NCI-H460 (cell line): ENCODE measurements at regions not wholly inside any gene's neighbourhood (a gene's known extent, or its start where the extent isn't known, plus 50 kb on each side); places are given as distances from the start of the nearest gene placed in this dataset.

Experiments
- DNase-seq: peaks from one replicate; pipeline ENCODE4 v3.0.0-alpha.2; 2016; ENCODE audit warnings: low read depth; ENCODE audit errors: extremely low read depth

GRCh38 chr13:21757763-21758162 is 86.9 kb downstream of the FGF9 start:
- DNase-seq, result no peak

DNA sequence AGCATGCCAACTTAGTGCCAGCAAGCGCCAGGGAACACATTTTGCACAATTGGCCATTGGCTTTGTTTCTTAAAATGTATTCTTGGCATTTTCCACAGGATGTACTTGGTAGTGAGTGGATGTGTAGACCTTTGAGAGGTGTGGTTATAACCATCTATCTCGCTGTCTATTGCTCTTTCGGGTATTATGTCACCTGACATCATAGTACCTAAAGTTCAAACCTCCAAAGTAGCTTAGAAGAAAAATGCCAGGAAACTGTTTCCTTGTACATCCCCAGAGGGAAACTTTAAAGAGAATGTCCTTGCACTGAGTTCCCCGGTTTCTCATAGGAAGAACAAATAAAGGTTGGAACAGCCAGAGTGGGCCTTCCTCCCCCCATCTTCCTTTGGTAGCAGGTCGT is 87.6 kb downstream of the FGF9 start:
- DNase-seq, result no peak

DNA sequence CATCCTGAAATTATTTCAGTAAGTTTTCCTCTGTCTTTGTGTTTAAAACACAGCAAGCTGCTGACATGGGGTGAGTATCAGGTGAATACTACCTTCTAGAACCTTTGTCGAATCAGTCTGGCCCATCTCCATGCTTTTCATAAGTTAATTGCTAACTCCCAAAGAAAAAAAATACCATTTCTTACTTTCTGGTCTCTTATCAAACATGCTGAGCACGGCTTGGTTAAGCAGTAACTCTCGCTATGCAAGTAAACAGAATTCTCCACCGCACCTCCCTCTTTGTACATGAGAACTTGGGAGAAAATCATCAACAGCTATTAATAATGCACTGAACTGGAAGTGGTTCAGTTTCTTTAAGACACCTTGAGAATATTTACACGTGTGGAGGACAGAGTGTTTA is 88.6 kb downstream of the FGF9 start:
- DNase-seq, result no peak

- no peak for DNase-seq
These were observed 89.0 kb downstream of the FGF9 start for GRCh38 chr13:21759911-21760310.

- DNase-seq, result no peak
These were observed 90.9 kb downstream of the FGF9 start for GRCh38 chr13:21761770-21762169.

- DNase-seq, result no peak
These were observed 91.6 kb downstream of the FGF9 start for GRCh38 chr13:21762512-21762911.

DNA sequence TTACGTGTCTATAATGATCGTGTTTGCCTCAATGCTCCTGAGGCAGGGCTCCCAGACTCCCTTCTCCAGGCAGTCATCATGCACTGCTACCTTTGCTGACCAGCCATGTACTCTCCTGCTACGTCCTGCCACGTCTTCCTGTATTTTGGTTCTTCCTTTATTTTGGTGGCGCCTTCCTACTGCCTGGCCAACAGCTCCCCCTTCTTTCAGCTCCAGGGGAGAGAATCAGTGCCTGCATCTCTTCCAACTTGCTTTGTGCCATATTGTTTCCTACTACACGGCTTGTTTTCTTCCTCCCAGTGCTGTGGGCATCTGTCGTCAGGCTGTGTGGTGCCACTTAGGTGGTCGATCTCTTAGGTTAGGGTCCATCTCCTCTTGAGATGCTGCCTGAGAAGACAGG is 96.2 kb downstream of the FGF9 start:
- no peak for DNase-seq

DNA sequence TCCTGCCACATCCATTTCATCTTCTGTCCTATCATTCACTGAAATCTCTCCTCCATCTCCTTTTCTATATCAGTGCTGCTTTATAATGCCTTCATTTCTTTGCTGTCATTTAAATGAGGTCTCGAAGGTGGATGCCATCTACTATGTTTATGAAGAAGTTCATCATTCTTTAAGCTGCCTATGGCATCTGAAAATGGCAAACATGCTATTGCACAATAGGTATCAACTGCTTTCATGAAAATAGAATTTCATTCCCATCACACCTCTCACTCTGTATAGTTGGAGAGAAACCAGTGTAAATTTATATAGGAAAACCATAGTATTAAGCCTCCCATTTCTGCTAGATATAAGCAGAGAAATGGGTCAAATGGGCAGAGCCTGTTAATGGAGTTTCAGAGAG is 100.2 kb downstream of the FGF9 start:
- no peak for DNase-seq

DNA sequence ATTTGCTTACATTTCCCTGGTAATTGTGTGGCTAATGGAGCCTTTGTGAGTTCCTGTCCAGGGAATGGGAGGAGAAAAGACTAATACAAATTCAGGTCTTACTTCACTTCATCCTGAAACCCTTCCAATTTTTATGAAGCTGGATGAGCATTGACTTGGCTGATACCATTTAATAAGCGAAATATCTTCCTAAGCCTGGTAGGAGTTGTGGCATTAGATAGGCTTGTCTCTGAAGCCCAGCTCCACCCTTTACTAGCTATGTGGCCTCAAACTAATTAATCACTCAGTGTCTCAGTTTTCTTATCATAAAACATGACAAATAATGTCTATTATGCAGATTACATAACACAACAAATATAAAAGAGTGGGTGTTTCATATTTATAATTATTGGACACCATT is 106.3 kb downstream of the FGF9 start:
- DNase-seq, result no peak

GRCh38 chr13:21777813-21778212 is 106.9 kb downstream of the FGF9 start:
- DNase-seq, result no peak

DNA sequence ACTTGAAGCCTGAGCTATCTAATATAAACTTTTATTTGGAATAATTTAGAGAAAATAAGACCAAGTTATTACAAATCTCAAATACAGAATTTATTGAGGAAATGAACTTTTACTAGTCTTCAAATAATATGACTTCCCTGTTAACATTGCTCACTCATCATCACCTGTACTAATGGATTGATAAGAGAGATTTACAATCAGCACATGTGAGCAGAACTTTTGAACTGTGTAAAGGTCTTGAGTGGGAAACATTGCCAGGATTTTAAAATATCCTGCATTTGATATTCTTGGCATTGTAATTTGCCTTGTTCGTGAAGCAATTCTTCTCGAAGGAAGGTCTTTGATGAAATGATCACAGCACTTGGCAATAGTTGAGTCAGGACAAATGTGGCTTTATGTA is 111.9 kb downstream of the FGF9 start:
- DNase-seq, result no peak

DNA sequence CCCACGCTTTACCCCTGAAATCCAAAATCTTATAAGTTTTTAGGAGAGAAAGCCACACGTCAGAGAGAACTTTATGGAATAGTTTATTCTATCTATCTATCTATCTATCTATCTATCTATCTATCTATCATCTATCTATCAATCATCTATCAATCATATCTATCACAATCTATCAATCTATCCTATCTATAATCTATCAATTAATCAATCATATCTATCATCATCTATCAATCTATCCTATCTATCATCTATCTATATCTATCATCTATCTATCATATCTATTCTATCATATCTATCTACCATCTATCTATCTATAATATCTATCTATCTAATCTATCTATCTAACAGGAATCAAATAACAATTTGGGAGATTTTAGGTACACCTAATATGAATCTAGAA is 115.1 kb downstream of the FGF9 start:
- DNase-seq, result no peak

DNA sequence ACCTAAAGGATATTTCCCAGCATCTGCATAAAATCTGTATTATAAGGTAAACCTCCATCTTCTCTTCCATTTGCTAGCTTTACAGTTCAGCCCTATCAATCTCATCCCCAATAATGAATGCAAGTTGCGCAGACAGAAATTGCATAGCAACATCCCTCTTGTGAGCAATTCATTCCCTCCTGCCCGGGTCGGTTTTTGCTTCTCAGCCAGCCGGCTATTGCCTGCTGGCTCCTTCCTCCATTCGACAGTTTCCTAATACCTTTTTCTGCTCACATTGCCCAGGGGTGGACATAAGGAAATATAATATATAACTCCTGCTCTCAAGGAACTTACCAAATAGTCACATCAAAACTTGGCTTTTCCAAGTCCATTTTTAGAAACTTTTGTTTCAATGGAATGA is 125.2 kb downstream of the FGF9 start:
- no peak for DNase-seq

DNA sequence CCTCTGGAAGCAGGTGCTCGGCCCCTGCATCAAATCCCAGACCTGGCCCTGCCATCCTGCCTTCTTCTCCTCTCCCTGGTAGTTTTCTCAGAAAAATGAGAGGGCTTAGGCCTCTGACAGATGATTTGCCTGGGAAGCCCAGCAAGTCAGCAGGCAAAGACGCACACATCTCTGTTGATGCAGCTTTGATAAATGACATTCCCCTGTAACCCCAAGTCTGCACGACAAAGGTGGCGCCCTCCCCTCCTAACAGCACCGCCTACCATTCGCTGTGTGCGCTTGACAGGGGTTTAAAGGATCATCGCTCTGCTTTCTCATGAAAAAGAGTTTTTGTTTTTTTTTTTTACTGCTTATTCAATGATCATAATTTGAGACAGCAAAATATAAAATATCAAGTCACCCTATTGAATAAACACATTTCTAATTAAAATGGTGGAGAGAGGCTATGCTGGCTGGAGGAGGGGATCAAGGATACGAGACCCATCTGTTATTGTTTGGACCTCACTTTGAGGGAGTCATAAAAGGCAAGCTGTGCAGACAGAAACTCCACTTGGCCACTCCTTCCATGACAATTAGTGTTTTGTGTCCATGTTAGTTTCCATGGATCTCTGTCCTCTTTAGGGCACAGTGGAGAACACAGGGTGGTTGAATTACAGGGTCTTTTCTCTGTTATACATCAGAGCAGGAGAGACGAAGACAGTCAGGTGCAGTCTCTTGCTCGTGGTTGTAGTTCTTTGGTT is 126.1 kb downstream of the FGF9 start:
- no peak for DNase-seq

GRCh38 chr13:21797736-21798135 is 126.9 kb downstream of the FGF9 start:
- no peak for DNase-seq

- DNase-seq, result no peak
These were observed 127.3 kb downstream of the FGF9 start for GRCh38 chr13:21798181-21798580.

DNA sequence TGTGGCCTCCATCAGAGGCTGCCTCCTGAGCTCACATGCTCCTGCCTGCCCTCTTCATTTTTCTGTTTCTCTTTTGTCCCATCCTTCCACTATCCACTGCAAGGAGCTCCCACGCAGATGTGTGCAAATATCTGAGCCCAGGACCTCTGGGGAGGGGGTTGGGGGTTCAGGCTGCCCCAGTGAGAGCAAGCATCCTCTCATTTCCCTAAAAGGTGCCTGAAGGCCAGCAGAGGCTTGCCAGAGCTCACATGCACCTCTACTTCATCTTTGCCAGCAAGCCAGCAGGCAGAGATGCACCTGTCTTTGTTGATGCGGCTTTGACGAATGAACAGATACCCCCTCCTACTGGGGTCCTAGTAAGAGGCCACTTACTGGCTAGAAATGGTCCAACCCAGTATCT is 128.8 kb downstream of the FGF9 start:
- no peak for DNase-seq

DNA sequence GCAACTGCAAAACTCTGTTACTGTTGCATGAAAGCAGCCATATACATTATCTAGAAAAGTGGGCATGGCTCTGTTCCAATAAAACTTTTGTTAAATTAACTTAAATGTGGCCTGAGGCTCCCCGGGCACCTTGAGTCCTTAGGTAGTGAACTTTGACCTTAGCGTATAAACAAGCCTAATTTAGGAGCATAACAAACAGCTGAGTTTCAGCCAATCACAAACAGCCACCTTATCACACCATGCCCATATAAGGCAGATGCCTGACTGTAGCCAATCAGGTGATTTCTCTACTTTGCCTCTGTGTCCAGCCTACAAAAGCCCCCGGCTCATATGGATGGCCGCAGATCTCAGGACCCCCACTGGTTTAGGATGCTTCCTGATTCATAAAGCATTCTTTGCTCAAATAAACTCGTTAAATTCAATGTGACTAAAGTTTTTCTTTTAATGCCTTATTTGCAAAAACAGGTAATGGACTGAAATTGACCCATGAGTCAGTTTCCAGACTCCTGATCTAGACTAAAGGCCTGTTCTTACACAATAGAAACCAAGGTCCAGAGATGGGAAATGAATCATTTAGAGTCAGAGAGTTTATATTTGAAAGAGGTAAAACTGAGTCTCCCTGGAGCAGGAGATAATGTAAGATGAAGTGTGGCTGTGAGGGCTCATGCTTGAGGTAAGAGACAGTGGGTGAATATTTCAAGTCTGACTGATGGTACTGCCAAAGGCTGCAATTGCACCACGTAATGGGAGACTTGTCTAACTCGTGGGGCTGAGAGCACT is 130.2 kb downstream of the FGF9 start:
- DNase-seq, result no peak

GRCh38 chr13:21805733-21806132 is 134.9 kb downstream of the FGF9 start:
- no peak for DNase-seq

DNA sequence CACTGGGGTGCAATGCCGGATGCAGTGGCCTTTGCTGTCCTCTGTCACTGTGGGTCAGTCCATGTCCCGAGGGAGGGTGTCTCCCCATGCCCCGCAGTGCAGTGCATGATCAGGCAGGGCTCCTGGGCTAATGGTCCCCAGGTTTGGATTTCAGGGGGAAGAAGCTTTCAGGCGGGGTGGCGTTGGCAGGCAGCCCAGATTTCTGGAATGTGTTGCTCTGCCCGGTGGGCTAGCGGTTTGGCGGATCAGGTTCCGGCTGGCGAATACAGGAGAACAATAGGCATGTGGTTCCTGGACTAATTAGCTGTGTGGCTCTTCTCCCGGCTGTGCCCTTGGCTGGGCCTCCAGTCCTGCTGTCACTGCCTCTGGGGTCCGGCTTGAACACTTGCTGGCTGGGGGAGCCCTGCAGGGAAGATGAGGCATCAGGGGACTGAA is 141.3 kb downstream of the FGF9 start:
- no peak for DNase-seq

DNA sequence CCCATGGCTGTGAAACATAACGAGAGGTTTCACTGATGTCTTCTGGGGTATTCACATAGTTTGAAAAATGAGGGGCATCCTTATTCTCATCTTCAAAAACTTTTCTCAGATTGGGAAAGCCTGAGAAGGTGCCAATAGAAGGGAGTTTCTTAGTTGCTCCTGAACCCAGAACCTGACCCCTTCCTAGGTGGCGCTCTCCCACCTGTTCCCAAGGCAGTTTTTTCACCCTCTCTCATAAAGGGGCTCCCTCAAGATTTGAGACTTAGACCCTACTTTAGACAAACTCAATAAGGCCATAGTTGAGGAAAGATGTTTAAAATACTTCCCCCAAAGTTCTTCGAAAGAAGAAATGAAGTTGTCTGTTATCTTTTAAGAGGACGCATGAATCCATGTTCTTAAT is 142.2 kb downstream of the FGF9 start:
- no peak for DNase-seq

GRCh38 chr13:21813844-21814243 is 143.0 kb downstream of the FGF9 start:
- no peak for DNase-seq
